ENCODE measurements at regions not wholly inside any gene's neighbourhood (a gene's known extent, or its start where the extent isn't known, plus 50 kb on each side); places are given as distances from the start of the nearest gene placed in this dataset.

DNA sequence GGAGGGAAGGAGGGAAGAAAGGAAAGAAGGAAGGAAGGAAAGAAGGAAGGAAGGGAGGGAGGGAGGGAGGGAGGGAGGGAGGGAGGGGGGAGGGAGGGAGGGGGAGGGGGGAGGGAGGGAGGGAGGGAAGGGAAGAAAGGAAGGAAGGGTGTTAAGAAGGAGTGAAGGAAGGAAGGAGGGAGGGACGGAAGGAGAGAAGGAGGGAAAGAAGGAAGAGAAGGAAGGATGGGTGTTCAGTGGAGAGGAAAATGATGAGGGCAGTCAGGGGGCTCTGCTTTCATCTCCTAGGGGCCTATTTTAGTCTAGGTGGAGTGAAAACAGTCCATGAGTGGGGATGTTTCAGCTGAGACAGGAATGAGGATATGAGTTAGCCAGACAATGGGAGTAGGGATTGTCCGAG is 357.0 kb upstream of the C16orf82 start:
- TF ChIP-seq, protein P1, sequence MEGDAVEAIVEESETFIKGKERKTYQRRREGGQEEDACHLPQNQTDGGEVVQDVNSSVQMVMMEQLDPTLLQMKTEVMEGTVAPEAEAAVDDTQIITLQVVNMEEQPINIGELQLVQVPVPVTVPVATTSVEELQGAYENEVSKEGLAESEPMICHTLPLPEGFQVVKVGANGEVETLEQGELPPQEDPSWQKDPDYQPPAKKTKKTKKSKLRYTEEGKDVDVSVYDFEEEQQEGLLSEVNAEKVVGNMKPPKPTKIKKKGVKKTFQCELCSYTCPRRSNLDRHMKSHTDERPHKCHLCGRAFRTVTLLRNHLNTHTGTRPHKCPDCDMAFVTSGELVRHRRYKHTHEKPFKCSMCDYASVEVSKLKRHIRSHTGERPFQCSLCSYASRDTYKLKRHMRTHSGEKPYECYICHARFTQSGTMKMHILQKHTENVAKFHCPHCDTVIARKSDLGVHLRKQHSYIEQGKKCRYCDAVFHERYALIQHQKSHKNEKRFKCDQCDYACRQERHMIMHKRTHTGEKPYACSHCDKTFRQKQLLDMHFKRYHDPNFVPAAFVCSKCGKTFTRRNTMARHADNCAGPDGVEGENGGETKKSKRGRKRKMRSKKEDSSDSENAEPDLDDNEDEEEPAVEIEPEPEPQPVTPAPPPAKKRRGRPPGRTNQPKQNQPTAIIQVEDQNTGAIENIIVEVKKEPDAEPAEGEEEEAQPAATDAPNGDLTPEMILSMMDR (conservative IDR thresholded peaks at IDR 0.05; ENCODE audit: low read depth, low read length): no peak
- TF ChIP-seq EZH2 (IDR thresholded peaks at IDR 0.05; ENCODE audit: borderline replicate concordance, low read depth, low read length, poor library complexity, severe bottlenecking): no peak
